WI38 (cell line): ENCODE measurements at regions not wholly inside any gene's neighbourhood (a gene's known extent, or its start where the extent isn't known, plus 50 kb on each side); places are given as distances from the start of the nearest gene placed in this dataset.

Experiments
- H3K4me3 ChIP-seq: 2 replicates; pipeline ENCODE4 v1.5.1; 2011; ENCODE audit warnings: low read depth, mild to moderate bottlenecking, control low read depth, low read length
- TF ChIP-seq, protein P1 (sequence below): IDR thresholded peaks from 2 replicates; pipeline ENCODE4 v1.5.1; 2012; ENCODE audit warnings: low read depth, mild to moderate bottlenecking, control low read depth, low read length

DNA sequence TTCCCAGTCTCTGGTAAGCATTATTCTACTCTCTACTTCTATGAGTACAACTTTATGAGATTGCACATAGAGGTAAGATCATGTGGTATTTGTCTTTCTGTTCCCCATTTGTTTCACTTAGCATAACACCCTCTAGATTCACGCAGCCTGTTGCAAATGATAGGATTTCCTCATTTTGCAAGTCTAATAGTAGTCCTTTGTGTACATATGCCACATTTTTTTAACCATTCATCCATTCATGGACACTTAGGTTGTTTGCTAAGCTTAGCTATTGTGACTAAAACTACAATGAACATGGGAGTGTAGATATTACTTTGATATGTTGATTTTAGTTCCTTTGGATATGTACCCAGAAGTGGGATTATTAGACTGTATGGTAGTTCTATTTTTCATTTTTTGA is 717.9 kb upstream of the ALCAM start:
- TF ChIP-seq, protein P1, sequence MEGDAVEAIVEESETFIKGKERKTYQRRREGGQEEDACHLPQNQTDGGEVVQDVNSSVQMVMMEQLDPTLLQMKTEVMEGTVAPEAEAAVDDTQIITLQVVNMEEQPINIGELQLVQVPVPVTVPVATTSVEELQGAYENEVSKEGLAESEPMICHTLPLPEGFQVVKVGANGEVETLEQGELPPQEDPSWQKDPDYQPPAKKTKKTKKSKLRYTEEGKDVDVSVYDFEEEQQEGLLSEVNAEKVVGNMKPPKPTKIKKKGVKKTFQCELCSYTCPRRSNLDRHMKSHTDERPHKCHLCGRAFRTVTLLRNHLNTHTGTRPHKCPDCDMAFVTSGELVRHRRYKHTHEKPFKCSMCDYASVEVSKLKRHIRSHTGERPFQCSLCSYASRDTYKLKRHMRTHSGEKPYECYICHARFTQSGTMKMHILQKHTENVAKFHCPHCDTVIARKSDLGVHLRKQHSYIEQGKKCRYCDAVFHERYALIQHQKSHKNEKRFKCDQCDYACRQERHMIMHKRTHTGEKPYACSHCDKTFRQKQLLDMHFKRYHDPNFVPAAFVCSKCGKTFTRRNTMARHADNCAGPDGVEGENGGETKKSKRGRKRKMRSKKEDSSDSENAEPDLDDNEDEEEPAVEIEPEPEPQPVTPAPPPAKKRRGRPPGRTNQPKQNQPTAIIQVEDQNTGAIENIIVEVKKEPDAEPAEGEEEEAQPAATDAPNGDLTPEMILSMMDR = no peak
- H3K4me3 ChIP-seq = no peak overlapping the region

DNA sequence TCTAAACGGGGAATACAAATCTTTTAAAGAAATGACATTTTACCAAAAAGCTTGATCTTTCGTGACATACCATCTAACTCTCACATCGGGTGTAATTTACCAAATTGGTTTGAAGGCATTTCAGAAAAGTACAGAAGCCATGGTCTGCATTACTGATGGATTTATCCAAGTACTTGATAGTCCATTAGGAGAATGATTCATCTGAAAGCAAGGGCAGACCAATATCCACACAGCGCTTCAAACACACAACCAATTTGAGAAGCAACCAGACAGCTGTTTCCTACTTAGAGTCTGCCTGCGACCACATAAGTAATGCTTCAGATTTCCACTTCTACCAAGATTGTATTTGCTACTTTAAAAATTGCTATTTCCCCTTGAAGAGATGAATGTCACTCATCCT is 697.6 kb upstream of the ALCAM start:
- TF ChIP-seq, protein P1 = no peak
- no peak overlapping the region for H3K4me3 ChIP-seq

DNA sequence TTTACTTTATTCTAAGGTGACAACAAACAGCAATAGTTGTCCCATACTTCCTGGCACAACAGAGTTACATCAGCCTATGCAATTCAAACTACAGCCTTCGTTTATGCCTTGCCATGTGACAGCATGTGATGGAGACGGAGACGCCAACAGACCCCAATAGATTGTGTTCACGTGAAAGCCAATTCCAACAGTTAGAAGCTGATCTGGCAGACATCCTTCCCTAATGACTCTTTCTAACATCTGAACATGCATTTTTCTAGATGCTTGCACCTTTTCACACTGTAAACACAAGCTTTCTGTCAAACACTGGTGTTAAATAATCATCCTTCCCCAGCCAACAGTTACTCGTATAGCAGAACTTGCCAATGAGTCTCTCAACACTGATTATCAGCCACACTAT is 694.4 kb upstream of the ALCAM start:
- TF ChIP-seq, protein P1 = no peak
- no peak overlapping the region for H3K4me3 ChIP-seq

DNA sequence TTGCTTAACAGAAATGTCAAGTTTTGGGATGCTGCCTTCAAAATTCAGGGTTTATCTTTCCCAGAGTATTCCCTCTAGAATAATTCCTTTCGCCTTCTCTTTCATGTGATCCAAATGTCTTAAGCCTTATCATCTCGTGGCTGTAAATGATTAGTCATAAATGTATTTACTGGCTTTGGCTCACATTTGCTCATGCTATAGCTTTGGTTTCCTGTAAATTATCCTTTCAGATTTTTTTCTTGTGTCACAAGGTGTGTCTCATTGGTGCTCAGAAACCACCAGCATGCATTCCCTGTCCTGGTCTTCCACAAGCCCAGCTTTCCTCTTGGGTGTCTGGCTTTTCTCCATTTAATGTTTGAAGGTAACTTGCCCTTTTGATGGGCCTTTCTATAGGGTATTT is 692.7 kb upstream of the ALCAM start:
- TF ChIP-seq, protein P1 = no peak
- no peak overlapping the region for H3K4me3 ChIP-seq

DNA sequence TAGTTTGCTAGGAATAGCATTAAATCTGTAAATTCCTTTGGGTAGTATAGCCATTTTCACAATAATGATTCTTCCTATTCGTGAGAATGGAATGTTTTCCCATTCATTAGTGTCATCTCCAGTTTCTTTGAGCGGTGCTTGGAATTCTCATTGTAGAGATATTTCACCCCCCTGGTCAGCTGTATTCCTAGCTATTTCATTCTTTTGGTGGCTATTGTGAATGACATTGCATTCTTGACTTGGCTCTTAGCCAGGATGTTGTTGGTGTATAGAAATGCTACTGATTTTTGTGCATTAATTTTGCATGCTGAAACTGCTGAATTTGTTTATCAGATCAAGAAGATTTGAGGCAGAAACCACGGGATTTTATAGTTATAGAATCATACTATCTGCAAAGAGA is 690.5 kb upstream of the ALCAM start:
- H3K4me3 ChIP-seq = no peak overlapping the region
- TF ChIP-seq, protein P1 = no peak

DNA sequence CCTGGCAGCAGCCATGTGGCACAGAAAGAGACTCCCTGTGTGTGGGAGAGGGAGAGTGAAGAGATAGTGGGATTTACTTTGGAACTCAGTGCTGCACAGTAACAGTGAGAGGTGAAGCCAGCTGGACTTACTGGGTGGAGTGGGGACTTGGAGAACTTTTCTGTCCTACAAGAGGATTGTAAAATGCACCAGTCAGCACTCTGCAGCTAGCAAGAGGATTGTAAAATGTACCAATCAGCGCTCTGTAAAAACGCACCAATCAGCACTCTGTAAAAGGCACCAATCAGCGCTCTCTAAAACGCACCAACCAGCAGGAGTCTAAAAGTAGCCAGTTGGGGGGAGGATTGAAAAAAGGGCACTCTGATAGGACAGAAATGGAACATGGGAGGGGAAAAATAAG is 688.8 kb upstream of the ALCAM start:
- TF ChIP-seq, protein P1 = no peak
- no peak overlapping the region for H3K4me3 ChIP-seq

DNA sequence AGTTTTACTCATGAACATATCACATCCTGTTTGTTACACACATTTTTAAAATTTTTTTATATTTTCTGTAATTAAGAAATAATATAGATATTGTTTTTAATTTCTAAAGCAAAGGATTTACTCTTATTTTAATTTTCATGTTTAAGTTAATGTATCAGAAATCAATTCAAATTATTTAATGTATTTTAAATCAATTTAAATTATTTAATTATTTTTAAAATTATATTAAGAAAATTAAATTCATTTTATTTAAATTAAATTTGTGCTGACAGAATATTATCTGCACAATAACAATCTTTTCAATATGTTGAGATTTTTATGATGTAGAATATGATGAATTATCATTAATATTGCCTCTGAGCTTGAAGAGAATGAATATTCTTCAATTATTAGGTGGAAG is 681.2 kb upstream of the ALCAM start:
- TF ChIP-seq, protein P1 = no peak
- H3K4me3 ChIP-seq = no peak overlapping the region
